HCT116 (cell line): ENCODE measurements at regions not wholly inside any gene's neighbourhood (a gene's known extent, or its start where the extent isn't known, plus 50 kb on each side); places are given as distances from the start of the nearest gene placed in this dataset.
"Not testable (repeated sequence)": the region's sequence is repeated elsewhere in the genome, so short reads cannot be mapped to it uniquely, and the experiment has no call there.

Experiments used
- ATAC-seq: fragments of 200-7000 bp; cut with Tn5 transposase; 2 replicates; pipeline ENCODE4 v1.9.1; 2020; ENCODE audit warnings: mild to moderate bottlenecking, moderate library complexity
- BruUV-seq: library from RNA; stranded (reverse); fragments of 400-500 nt; replicated peaks from 2 replicates; lab custom pipeline; 2021; lab: Mats Ljungman, UMichigan
- CTCF ChIA-PET: fragments of 300-600 bp; sonication (Branson Sonifier 250); formaldehyde crosslinking; loops from one replicate; lab custom pipeline; 2021; ENCODE audit warnings: antibody characterized with exemption; lab: Charles Lee
- POLR2A ChIA-PET: fragments of 300-600, 350-600 bp; sonication (Branson Sonifier 250); formaldehyde crosslinking; loops from one replicate; lab custom pipeline; 2021; ENCODE audit warnings: antibody characterized with exemption; lab: Charles Lee
- RAD21 ChIA-PET, 2 experiments: fragments of 300-600 bp; sonication (Branson Sonifier 250); formaldehyde crosslinking; loops; one replicate each; lab custom pipeline; 2023; ENCODE audit warnings: low total read pairs in 2 of 2; ENCODE audit not compliant: uncharacterized antibody in 2 of 2, unreplicated experiment in 2 of 2, low non-redundant PET in 1 of 2; lab: Charles Lee
- DNase-seq: peaks from one replicate; pipeline ENCODE4 v3.0.0-alpha.2; 2010; ENCODE audit warnings: low read depth, low spot score
- H2AFZ ChIP-seq: fragments of 200-600 bp; shearing (Covaris generic), sonication (generic); 2 replicates; pipeline ENCODE4 v1.6.1; 2017; ENCODE audit warnings: low read depth, mixed run types, mixed read lengths, antibody characterized with exemption, low read length; ENCODE audit not compliant: poor library complexity, severe bottlenecking
- H3K27ac ChIP-seq: 2 replicates; pipeline ENCODE4 v1.5.1; 2012; ENCODE audit warnings: low read depth, low read length
- H3K27me3 ChIP-seq: fragments of 200-600 bp; sonication (generic); 2 replicates; pipeline ENCODE4 v1.6.1; 2016; ENCODE audit warnings: mixed run types, low read length, mixed read lengths; ENCODE audit not compliant: insufficient read depth
- H3K36me3 ChIP-seq, 2 experiments: fragments of 200-500 bp in 1 of 2; fragments of 200-600 bp in 1 of 2; sonication (Bioruptor generic) in 1 of 2; sonication (generic) in 1 of 2; 2 replicates each; pipeline versions ENCODE4 v1.5.1 to v1.6.1; 2014 to 2016; ENCODE audit warnings: low read length in 2 of 2, inconsistent platforms in 1 of 2, mixed read lengths in 1 of 2, mixed run types in 1 of 2; ENCODE audit not compliant: insufficient read depth in 2 of 2, control insufficient read depth in 1 of 2
- H3K4me1 ChIP-seq, 2 experiments: fragments of 200-600 bp in 1 of 2; sonication (generic) in 1 of 2; 2 replicates each; pipeline versions ENCODE4 v1.5.1 to v1.6.1; 2012 to 2017; ENCODE audit warnings: low read length in 2 of 2, inconsistent platforms in 1 of 2, mild to moderate bottlenecking in 1 of 2, mixed read lengths in 1 of 2, mixed run types in 1 of 2, moderate library complexity in 1 of 2; ENCODE audit not compliant: insufficient read depth in 2 of 2, control insufficient read depth in 1 of 2
- H3K4me2 ChIP-seq: fragments of 200-600 bp; sonication (generic); 2 replicates; pipeline ENCODE4 v1.6.1; 2017; ENCODE audit warnings: mixed run types, low read length, mixed read lengths
- H3K4me3 ChIP-seq, 2 experiments: fragments of 200-600 bp in 1 of 2; sonication (generic) in 1 of 2; replicated peaks in 1 of 2; 2 replicates each; pipeline ENCODE4 v1.5.1; 2011 to 2016; ENCODE audit warnings: low read length in 2 of 2, control low read depth in 1 of 2, low read depth in 1 of 2, mild to moderate bottlenecking in 1 of 2, mixed read lengths in 1 of 2, mixed run types in 1 of 2
- H3K79me2 ChIP-seq: fragments of 200-600 bp; sonication (generic); 2 replicates; pipeline ENCODE4 v1.6.1; 2017; ENCODE audit warnings: mild to moderate bottlenecking, mixed run types, low read length, moderate library complexity, mixed read lengths; ENCODE audit not compliant: insufficient read depth
- H3K9ac ChIP-seq: fragments of 200-600 bp; sonication (generic); 2 replicates; pipeline ENCODE4 v1.6.1; 2016; ENCODE audit warnings: low read length, mixed read lengths
- H3K9me2 ChIP-seq: fragments of 200-600 bp; sonication (generic), shearing (Covaris generic); 2 replicates; pipeline ENCODE4 v1.6.1; 2017; ENCODE audit warnings: mixed run types, mild to moderate bottlenecking, moderate library complexity; ENCODE audit not compliant: insufficient read depth
- H3K9me3 ChIP-seq, 2 experiments: fragments of 200-500 bp in 1 of 2; fragments of 200-600 bp in 1 of 2; sonication (Bioruptor generic) in 1 of 2; sonication (generic) in 1 of 2; 2 replicates each; pipeline ENCODE4 v1.6.1; 2014 to 2017; ENCODE audit warnings: low read length in 2 of 2, mixed read lengths in 2 of 2, inconsistent platforms in 1 of 2, low read depth in 1 of 2, mild to moderate bottlenecking in 1 of 2, mixed run types in 1 of 2, moderate library complexity in 1 of 2; ENCODE audit not compliant: control insufficient read depth in 1 of 2, insufficient read depth in 1 of 2
- H4K20me1 ChIP-seq: fragments of 200-600 bp; sonication (generic), shearing (Covaris generic); 2 replicates; pipeline ENCODE4 v1.6.1; 2017; ENCODE audit warnings: mixed run types, mild to moderate bottlenecking, moderate library complexity; ENCODE audit not compliant: insufficient read depth
- EZH2 ChIP-seq: fragments of 200-600 bp; sonication (generic); IDR thresholded peaks from 2 replicates; pipeline ENCODE4 v1.6.1; 2017; ENCODE audit warnings: antibody characterized with exemption, mixed run types
- intact Hi-C: fragments of 100-400 bp; cut with micrococcal nuclease; formaldehyde crosslinking; loops from 2 replicates; pipeline ENCODE4 v1.10.0; 2022

DNA sequence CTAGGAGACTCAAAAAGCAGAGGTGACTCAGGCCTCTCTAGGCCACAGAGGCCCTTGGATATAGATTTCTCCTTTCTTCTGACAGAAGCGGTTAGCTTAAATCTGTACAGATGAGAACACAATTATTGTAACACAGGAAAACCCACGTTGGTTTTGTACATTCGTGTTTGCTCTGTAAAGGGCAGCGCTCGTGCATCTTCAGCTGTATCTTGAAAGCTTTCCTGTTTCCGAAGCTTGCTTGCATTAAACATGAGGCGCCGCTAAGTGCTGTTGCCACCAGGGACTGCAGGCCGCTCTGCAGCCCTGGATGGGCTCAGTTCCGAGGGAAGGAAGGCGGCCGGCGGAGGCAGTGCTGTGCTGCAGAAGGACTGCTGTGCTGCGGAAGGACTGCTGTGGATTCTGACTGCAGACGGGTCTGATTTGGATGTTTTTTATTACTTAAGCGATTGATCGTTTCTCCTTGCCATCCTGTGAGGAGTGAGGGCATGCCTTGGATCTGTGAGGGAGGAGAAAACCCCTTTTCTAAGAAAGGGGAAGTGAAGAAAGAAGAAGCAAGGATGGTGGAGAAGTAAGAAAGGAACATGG, 53.3 kb downstream of the FHIP2A start:
- ChIA-PET CTCF (no interaction called here), POLR2A (no interaction called here), RAD21 (no interaction called here)
- ATAC-seq = no peak
- peaks cover 0 to 12% of the 10 kb centered on the region in 2 experiments; a peak in 2 of 4 replicates for H3K4me1 ChIP-seq
- no peak overlapping the region for H3K4me2 ChIP-seq
- H3K9ac ChIP-seq = no peak overlapping the region
- TF ChIP-seq EZH2 = no peak
- H3K27me3 ChIP-seq = no peaks in the 10 kb centered on the region
- H3K79me2 ChIP-seq = no peaks in the 10 kb centered on the region
- H2AFZ ChIP-seq = no peak overlapping the region
- no TSS peak for BruUV-seq
- H3K9me2 ChIP-seq = no peaks in the 10 kb centered on the region
- H3K4me3 ChIP-seq = no peak overlapping the region
- H3K9me3 ChIP-seq = no peaks in the 10 kb centered on the region
- H3K36me3 ChIP-seq = no peaks in the 10 kb centered on the region
- no peaks in the 10 kb centered on the region for H4K20me1 ChIP-seq
- intact Hi-C loops = no loop called here
- no peak overlapping the region for H3K27ac ChIP-seq
- DNase-seq = no peak

DNA sequence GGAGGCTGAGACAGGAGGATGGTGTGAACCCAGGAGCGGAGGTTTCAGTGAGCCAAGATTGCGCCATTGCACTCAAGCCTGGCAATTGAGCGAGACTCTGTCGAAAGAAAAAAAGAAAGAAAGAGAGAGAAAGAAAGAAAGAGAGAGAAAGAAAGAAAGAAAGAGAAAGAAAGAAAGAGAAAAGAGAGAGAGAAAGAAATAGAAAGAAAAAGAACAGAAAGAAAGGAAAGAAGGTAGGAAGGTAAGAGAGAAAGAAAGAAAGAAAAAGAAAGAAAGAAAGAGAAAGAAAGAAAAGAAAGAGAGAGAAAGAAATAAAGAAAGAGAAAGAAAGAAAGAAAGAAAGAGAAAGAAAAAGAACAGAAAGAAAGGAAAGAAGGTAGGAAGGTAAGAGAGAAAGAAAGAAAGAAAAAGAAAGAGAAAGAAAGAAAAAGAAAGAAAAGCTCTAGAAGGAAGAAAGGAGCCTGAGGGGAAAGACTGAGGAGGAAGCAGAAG, 54.1 kb downstream of the FHIP2A start:
- H3K79me2 ChIP-seq, BruUV-seq, H3K9me2 ChIP-seq, POLR2A ChIA-PET, H3K4me3 ChIP-seq, RAD21 ChIA-PET, H3K27ac ChIP-seq, H3K4me2 ChIP-seq, H3K9ac ChIP-seq, H3K36me3 ChIP-seq, H3K27me3 ChIP-seq, DNase-seq, H2AFZ ChIP-seq, H4K20me1 ChIP-seq, CTCF ChIA-PET, H3K9me3 ChIP-seq, ATAC-seq: not testable (repeated sequence)
- H3K4me1 ChIP-seq = peaks cover 0 to 13% of the 10 kb centered on the region in 2 experiments; a peak in 1 of 4 replicates
- intact Hi-C loops = loop anchor here (2.0 kb wide), 1 partner anchor 325 kb away; no protein-coding TSS in a partner anchor
